Stomach (tissue), 4 donors: ENCODE measurements at regions not wholly inside any gene's neighbourhood (a gene's known extent, or its start where the extent isn't known, plus 50 kb on each side); places are given as distances from the start of the nearest gene placed in this dataset.

ENCODE experiments used
- CTCF ChIP-seq, 7 experiments: fragments of 450-650 bp in 4 of 7; fragments of 200-600 bp in 3 of 7; sonication (generic) in 3 of 7; IDR thresholded peaks; one replicate each; pipeline ENCODE4 v1.5.1; 2016 to 2019; ENCODE audit warnings: antibody characterized with exemption in 7 of 7, control low read depth in 2 of 7, mild to moderate bottlenecking in 1 of 7
- POLR2AphosphoS5 ChIP-seq, 3 donors: sonication (generic); formaldehyde crosslinking; IDR thresholded peaks; one replicate each; pipeline ENCODE4 v1.6.1; 2016; ENCODE audit warnings: antibody characterized with exemption in 3 of 3

- TF ChIP-seq CTCF (IDR thresholded peaks at IDR 0.05), result no peak
- no peak for TF ChIP-seq POLR2AphosphoS5 (IDR thresholded peaks at IDR 0.05)
These were observed 141.3 kb downstream of the FAT4 start for GRCh38 chr4:125456075-125456474.
